ENCODE measurements at regions not wholly inside any gene's neighbourhood (a gene's known extent, or its start where the extent isn't known, plus 50 kb on each side); places are given as distances from the start of the nearest gene placed in this dataset.

GRCh38 chr4:17081179-17081578 is 182.7 kb upstream of the LDB2 start:
- TF ChIP-seq CTCF (IDR thresholded peaks at IDR 0.05), result no peak
- TF ChIP-seq POLR2A (IDR thresholded peaks at IDR 0.05), result no peak
